GM18517 (cell line): ENCODE measurements at regions not wholly inside any gene's neighbourhood (a gene's known extent, or its start where the extent isn't known, plus 50 kb on each side); places are given as distances from the start of the nearest gene placed in this dataset.

Experiments used
- ATAC-seq: cut with Tn5 transposase; IDR thresholded peaks from one replicate; pipeline ENCODE4 v1.9.1; 2021; ENCODE audit warnings: mild to moderate bottlenecking, moderate library complexity; ENCODE audit not compliant: unreplicated experiment

DNA sequence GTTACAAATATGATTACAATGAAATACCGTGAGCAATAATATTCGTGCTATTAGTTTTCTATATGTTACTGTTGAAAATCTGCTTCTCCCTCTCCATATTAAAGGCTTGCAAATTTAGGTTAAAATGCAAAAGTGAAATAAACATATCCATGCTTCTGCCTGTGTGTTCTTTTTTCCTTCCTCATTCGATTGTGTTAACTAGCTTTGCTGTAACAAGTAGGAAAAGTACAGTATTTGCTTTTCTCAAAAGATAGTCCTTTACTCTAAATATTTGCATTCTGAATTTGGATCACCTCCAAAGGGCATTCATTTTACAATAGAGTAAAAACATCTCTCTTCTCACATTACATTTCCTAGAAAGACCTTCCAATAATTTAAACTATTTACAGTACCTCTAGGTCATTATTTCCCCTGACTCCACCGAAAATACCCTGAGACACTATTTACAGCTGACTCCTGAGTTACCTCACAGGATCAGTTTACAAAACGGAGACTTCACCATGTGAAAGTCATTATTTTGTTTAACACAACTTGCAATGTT lies 835.0 kb upstream of the FANCL start:
- ATAC-seq: no peak

DNA sequence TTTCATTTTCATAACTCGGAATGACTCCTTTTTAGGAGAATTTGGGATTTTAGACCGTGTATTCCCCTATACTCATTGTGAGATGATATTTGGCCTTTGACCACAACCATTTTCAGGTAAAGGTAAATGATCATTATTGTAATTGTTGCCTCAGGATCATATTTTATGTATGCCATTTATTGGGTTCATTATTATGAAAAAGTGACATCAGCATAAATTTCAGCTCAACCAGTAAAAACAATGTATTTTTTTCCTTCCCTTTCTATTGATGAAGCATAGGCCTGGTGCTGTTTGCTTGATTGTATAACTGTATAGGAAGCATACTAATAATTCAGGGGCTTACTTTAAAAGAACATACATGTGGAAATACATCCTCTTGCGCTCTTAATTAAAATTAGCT lies 832.9 kb upstream of the FANCL start:
- no peak for ATAC-seq

DNA sequence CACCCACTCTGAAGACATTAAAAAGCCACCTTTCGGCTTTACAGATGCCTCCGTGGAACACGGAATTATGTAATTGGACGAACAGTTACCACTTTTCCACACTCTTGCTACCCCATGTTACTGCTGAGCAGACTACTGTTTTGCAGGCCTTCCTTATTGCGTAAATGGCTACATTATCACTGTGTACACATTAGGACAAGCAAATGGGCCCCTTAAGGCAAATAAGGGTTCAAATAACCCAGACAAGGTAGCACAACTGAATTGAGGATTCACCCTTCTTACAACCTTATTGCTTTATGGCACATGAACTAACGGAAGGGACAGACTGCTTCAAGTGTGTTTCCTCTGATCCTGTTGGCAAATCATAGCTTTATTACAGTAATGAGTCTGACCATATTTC lies 832.2 kb upstream of the FANCL start:
- ATAC-seq: no peak

DNA sequence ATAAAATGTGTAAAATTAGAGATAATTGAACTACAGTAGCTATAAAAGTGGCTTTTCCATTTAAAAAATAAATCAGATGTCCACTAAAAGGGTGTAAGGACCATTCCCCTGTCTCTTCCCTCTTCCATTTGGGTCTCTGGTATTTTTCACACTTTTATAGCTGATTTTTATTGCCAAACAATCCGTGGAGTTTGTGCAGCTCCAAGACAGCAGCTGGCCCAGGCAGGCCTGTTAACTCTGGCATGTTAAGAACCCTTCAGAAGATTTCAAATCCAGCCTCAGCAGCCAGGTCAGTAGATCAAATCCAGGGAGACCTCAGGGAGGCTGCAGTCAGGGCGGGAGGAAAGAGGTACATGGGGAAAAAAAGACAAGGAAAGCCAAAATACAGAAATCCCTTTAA lies 827.1 kb upstream of the FANCL start:
- ATAC-seq: no peak

DNA sequence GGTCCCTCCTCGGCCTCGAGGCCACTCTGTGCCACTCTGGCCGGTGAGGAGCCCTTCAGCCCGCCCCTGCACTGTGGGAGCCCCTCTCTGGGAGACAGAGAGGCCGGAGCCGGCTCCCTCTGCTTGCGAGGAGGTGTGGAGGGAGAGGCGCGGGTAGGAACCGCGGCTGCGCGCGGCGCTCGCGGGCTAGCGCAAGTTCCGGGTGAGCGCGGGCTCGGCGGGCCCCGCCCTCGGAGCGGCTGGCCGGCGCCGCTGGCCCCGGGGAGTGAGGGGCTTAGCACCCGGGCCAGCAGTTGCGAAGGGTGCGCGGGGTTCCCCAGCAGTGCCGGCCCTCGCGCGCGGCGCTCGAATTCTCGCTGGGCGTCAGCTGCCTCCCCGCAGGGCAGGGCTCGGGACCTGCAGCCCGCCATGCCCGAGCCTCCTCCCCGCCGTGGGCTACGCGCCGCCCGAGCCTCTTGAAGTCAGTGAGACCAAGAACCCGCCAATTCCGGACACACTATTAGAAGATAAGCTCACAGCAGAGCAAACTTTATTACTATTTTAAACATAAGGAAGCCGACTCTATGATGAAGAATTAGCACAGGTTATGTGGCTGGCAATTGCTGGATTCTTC lies 825.8 kb upstream of the FANCL start:
- ATAC-seq: no peak

DNA sequence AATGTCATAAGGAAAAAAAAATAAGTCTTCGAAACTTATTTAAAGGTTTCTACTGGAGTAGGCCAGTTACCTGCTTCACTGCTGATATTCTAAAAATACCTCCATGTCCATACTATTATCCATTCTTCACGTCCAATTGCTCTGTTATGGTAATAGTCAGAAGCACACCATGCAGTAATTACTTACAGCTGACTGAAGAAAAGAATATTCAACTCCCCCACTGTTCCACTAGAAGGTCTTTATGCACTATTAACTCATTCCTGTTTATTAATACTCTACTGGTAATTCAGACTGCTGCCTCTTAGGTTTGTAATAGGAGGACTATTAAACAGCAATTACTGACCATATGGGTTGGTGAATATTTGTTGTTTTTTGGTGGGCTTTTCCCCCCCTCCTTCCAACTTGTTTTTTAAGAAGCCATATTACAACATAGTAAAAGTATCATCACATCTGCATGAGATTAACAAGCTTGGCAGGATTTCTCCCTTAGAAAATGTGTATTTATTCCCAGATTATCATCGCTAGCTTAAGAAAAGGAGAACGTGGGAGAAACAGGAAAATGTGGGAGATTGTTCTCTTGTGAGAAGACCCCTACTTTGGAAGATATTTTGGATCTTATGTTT lies 806.4 kb upstream of the FANCL start:
- no peak for ATAC-seq

DNA sequence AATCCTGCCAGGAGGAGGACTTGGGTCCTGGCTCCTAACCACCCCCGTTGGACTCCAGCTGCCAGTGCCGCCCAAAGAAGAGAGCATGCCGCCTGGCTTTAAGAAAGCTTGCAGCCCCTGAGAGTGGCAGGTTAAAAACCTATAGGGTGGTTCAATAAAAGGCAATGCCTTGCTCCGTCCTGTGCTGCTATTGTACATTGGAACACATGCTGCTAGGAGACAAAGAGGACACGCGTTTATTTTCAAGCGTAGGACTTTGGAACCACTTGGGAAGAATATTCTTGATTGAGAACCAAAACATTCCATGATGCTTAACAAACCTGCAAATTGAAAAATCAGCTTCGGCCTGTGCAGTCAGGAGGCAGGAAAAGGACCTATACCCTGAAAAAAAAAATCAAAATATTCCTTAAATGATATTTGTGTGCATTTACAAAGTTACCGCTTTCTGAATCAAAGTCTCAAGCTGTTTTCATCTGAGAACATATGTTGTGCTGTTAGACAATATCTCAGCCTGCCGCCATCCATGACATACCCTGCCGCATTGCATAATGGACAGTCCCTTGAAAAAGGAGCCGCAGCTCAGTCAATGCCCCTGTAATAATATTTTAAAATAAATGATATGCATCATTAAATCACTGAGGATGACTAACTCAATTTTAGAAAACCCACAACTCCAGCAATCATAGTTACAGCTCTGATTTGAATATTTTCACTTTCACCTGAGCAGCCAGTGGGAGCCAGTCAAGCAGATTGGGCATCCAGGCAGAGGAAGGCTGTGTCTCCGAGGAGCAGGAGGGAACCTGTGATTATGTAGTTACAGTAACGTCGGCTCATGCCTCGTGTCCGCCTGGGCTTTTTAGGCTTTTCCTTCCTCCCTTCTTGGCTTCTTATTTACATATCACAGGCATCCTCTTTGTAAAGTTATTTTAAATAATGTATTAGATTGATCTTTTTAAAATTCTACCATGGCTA lies 805.6 kb upstream of the FANCL start:
- ATAC-seq: no peak

DNA sequence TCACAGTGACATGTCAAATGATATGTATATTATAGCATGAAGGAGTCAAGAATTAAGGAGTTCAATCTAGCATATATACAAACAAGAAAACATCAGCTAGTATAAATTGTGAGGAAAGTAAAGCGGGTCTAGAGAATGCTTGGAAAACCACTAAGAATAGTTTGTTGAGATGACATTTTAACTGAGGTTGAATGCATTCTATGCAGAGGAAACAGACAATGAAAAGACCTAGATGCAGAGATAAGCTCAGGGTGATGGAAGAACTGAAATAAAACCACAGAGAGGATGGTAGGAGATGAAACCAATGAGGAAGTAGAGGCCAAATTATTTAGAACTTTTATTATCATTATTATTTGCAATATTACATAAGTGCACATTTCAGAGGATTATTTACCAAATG lies 803.6 kb upstream of the FANCL start:
- ATAC-seq: no peak

DNA sequence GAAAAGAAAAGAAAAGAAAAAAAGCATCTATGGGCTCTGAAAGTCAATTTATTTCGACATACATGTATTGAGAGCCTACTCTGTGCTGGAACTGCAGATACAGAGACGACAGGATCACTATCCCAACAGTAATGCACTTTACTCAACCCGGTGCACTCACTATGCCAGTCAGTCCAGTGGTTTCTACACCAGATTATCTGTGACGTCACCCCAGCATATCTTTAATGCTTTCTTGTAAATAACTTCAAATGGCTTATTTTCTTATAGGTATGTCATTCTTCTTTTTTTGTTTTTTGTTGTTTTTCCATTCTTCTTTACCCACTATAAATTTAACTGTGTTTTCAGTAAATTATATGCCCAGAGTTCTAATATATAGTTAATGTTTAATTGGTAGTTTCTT lies 800.0 kb upstream of the FANCL start:
- no peak for ATAC-seq

DNA sequence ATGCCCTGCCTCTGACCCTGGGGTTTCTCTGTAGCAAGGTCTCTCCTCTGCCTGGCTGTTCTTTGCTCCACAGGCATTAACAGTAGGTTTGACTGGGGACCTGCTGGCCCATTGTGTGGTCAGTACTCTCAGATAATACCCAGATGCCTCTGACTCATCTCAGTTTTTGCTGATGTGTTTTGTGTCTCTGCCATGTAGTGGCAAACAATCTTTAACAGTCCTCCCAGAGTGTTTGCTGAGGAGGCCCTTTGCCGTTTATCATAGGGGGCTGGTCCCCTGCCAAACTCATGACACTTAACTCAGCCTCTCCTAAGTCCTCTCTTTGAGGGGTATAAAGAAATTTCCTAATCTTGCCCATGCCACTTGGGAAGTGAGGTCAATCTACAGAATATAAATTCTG lies 793.7 kb upstream of the FANCL start:
- no peak for ATAC-seq

DNA sequence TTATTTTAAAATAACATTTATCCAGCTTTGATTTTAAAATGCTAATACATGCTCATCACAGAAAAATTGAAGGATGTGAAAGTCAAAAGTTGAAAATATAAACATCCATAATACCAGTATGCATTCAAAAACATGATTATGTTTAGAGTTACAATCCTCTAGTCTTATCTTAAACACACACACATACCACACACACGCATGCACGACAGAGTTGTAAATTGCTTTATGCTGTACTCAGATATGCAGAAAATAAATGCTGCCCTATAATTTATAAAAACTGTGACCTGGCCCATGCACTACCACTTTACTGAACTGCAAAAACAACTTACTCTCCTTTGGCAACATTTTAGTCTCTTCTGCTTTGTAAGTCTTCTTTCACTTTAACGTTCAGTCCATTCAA lies 793.0 kb upstream of the FANCL start:
- ATAC-seq: no peak

DNA sequence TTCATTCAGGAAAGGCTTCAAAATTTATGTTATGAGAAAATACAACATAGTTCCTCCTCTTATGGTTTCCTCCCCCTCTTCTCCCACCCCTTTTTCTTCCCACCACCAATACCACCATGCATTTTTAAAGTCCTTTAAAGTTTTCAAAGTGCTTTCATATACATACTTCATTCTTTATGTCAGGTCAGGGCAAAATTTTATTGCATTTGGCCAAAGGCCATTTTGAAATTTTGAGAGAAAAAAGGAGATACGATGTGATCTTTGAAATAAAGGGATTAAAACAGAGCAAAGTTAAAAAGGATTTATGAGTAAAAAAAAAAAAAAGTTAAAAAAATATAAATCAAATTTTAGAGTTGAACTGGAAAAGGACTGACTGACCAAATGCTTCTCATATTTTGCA lies 792.5 kb upstream of the FANCL start:
- no peak for ATAC-seq

DNA sequence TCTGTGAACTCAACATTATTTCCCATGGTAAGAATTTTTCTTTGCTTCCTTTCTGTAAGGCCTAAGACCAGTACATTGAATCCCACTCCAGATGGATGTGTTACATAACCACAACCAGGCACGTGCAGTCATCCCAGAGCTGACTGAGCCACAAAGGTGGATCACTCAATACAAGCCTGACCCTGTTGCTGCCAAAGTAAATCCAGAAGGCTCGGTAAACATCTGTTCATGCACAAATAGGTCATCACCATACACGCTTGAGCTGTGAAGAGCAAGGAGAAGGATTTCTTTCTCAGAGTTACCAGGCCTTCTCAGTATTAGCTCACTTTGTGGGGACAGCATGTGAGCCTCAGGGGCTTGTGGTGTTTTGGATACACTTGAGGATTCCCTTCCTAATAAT lies 791.4 kb upstream of the FANCL start:
- ATAC-seq: no peak

DNA sequence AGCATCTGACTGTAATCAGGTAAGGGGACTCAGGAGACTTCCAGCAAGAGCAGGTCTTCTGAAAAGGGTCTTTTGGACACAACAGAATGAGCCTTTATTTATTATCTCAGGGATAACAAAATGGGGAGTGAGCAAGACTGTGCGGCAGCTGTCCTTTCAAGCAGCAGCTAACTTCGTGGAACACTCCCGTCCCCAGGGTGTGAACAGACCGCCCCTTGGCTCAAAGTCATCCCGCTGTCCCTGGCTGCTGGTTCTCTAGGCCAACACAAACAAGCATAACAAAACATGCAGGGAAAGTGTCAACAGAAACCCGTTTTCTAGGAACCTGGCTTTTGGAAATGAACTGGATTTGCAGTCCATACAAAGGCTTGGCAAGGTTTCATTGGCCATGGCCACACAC lies 787.9 kb upstream of the FANCL start:
- no peak for ATAC-seq

DNA sequence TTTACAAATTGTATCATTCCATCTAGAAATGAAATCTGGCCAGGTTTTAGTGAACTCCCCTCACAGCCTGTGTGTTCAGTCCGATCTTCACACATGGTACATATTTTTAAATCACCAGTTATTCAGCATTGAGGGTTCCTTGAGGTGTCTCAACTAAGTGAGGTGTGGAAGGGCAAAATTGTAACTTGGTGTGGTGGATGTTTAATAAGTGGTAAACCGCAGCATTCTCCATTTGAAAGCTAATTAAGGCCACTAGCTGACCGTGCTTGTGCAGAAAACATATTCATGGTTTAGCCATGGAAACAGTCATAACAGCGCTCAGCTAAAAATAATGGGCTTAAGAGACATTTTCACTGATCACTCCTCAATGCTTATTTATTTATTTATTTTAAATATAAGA lies 786.2 kb upstream of the FANCL start:
- ATAC-seq: no peak

DNA sequence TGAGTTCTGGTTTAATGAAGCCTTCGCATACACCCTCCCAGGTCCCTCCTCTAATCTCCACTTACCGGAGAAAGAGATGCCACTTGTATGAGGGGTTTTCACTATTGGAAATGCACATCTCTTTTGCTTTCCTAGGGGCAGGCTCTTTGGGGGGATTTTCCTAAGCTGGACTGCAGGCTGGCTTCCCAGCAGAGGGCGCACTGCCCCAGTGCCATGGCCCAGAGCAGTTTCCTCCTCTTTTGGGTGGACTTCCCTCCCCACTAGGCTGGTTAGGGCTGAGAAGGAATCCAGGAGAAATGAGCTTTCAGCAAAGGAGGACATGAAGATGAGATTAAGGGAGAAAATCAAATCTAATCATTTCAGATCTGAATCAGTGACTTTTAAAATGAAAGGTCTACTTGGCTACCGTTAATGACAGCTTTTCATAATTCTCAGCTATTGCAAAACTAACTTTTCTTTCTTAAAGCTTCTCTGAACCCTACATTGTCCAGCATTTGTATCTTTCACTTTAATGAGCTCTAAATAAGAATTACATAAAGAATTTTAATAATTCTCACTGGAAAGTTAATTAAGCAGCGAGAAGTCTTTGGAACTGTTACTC lies 784.1 kb upstream of the FANCL start:
- no peak for ATAC-seq

DNA sequence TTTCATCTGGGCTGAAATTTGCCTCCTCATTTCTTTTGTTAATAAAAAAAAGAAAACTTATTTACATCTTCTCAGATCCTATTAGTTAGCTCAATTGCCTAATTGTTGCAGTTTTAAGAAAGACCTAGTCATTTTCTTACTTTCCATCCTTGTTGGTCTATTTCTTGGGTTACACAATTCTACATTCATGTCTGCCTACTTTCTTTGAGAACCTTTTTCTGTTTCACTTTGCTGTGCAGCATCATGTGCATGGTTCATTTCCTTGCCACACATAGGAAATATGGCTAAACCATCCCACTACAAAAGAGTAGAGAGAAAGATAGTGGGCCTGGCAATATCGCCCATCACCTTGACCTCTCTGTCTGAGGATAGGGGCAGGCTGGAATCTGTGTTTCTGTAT lies 780.7 kb upstream of the FANCL start:
- no peak for ATAC-seq

DNA sequence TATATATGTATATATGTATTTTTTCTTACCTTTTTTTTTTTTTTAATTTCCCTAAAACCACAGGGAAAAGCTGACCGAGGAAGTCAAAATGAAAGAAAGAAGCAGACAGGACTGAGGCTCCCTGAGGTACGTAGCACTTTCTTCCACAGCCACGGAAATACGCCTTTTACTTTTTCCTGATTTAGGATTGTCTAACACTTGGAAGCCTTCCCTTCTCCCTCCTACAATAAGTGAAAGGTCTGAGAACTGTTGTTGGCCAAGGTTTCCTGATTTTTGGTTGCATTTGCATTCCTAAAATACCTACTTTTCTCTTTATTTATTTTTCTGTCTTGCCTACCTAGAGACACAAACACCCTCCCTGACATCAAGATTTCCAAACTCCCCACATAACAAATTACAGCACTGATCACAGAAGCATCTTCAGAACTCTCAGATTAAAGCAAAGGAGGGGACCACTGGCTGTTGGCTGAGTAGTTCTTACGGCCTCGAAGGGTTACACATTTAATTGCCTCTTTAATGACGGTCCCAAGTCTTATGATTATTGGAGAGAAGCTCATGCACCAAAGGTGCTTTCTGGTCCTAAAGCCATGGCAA lies 778.5 kb upstream of the FANCL start:
- no peak for ATAC-seq

DNA sequence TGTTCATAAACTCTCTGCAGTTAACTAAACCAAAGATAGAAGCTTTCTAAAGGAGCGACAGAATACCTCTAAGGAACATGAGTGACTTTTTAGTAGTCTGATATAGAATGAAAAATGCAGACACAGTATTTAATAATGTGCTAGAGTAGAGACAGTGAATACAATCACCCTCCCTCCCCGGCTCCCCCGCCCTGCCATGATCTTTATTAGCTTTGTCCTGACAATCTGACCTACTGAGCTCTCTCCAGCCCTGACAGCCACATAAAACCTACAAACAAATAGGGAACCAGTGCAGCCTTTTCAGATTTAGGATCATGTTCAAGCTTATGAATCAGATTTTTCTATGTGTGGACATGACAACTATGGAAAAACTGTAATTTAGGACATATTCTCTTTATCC lies 777.6 kb upstream of the FANCL start:
- no peak for ATAC-seq

DNA sequence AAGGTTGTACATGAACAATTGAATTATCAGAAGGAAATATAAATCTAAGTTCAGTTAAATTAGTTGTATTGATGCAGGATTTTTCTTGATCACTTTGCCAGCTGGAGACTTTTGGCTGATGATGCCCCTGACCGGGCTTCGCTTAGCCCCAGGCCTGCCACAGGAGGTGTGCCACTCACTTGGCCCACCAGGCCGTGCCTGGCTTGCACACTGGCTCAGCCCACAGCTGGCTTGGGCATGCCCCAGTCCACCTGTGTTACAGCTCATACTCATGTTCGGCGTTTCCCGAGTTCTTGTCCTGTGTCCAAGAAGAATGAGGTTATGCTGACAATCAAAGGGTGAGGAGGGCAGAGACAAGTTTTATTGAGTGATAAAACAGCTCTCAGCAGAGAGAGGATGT lies 773.9 kb upstream of the FANCL start:
- no peak for ATAC-seq

DNA sequence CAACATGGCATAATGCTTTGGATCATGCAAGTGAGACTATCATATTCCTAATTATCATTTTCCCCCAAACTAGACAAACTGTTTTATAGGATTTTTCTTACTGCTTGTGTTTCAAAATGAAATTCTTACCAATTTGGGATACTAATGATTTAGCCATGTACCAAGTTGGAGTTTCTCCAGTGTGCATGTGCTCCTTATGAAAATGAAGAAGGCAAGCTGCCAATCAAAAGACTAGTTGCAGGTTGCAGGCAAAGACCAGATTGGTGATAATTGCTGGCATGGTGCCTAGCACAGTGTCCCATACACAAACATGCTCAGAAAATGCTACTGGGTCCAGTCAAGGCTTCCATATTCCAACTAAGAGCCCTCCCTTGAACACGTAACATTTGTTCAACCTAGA lies 771.8 kb upstream of the FANCL start:
- ATAC-seq: no peak
